GM19023 (cell line): ENCODE measurements at regions not wholly inside any gene's neighbourhood (a gene's known extent, or its start where the extent isn't known, plus 50 kb on each side); places are given as distances from the start of the nearest gene placed in this dataset.
"Not testable (repeated sequence)": the region's sequence is repeated elsewhere in the genome, so short reads cannot be mapped to it uniquely, and the experiment has no call there.

Experiments
- ATAC-seq: cut with Tn5 transposase; IDR thresholded peaks from one replicate; pipeline ENCODE4 v1.9.1; 2021; ENCODE audit warnings: mild to moderate bottlenecking, moderate library complexity; ENCODE audit not compliant: unreplicated experiment

DNA sequence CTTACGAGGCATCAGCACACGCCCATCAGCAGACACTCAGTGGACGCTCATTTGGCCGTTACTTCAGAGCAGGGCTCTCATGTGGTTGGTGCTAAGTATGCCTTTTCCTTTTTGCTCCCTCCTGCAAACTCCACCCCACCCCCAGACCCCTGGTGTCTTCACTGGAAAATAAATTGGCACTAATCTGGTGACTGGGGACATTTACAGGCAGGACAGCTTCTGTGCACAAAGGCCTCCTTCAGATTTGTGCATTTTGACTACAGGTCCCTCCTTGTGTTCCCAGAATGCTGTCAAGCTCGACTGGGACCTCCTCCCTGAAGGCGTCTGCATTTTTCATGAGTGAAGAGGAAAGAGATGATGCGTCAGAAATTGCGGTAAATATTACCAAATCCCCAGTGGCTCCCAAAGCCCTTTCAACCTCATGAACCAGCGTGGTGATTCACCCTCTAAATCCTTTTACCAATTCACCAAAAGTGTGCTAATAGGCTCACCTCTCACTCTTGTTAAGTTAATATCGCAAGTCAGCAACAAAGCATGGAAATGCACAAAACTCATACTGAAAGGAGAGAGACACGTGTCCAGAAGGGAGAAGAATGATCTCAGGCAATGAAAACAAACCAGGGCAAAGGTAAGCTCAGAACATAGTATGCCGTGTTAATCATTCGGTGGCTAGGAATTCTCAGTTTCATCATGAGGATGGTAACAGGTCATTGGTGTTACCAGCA lies 119.0 kb downstream of the NKX6-1 start:
- no peak for ATAC-seq

DNA sequence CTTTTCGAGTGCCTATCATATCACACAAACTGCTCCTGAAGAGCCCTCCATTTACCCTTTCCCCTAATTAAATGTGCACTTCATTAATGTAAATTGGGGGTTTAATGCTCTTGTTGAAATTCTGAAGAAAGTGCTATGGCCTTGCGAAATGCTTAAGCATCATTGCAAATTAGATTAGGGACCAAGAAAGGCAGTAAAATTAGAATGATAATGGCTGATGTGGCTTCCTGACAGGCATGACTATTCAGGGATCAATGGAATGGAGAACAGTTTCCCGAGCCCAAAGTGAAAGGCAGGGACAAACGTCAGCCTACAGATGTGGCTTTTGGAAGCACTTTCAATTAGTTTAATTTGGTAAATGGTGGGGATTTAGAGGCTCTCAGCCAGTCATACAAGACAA lies 120.1 kb downstream of the NKX6-1 start:
- ATAC-seq = no peak

DNA sequence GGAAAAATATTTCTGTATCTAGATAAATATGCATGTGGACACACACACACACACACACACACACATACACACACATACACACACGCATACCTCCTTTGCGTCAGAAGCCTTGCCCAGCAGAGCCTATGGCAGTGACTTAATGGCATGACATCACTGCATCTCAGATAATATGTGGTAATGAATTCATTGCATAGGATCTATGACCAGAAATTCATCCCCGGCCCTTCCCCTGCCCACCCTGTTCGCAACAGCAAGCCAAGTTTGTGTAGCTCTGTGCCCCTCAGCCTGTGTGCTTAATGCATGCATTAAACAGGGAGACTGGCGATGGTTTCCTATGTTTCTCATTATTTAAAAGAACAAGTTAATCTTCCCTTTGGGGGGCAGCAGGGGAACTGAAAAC lies 120.7 kb downstream of the NKX6-1 start:
- no peak for ATAC-seq

DNA sequence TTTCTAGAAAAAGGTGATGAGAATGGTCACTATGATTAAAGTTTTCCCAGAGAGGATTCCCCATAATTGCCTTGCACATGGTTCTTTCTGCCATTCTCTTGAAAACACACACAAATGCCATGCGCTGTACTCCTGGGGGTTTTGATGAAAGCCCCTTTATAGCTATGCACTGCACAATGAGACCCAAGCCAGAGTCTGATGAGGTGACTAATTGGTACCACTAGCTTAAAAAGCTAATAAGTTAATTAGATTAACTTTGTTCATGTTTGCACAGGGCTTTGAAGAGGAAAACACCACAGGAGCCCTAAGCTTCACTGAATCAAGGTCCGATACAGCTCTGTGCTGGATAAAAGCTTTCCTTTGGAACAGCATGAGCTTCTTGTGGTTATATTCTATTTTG lies 132.2 kb downstream of the NKX6-1 start:
- no peak for ATAC-seq

DNA sequence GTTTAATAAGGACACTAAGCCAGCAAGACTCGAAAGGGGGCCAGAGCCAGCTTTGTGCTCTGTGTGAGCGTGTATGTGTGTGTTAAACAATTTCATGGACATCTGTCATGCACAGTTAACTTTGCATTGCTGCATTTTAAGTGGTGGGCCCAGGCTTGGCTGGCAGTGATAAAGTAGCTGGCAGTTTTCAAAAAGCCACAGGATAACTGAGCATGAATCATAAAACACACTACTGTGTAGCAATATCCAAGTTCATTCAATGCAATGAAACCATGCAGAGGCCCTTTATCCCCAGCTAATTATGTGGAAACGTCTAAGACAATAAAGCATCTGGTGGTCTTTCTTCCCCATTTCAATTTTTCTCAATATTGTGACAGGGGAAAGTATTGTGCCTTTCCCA lies 132.9 kb downstream of the NKX6-1 start:
- no peak for ATAC-seq

DNA sequence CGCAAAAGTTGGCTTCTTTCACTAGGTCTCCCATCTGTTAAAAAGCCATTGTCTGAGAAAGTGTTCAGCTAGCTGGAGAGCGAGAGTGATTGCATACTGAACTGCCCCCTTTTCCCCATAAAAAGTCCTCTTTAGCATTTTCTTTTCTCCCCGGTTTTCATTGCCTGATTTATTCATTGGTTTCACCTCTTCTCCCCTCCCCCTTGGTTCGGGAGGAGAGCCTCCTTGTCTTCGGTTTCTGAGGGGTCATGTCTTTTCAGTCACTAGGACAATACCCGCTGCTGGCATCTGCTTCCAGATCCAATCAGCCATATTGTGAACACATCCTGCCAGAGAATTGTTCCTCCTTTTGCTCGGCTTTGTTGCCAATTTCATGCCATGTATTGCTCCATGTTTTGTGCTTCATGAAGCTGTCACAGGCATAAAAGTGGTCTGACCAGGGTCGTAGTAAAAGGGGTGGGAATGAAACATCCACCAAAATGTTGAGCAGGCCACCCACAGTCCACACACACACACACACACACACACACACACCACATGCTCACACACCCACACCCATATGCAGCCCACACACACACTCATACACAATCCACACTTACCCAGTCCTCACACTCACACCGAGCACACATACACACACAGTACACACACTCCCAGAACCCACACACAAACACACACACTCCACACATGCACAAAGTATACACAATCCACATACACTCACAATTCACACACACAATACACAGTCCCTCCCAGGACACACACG lies 136.0 kb downstream of the NKX6-1 start:
- ATAC-seq = no peak

DNA sequence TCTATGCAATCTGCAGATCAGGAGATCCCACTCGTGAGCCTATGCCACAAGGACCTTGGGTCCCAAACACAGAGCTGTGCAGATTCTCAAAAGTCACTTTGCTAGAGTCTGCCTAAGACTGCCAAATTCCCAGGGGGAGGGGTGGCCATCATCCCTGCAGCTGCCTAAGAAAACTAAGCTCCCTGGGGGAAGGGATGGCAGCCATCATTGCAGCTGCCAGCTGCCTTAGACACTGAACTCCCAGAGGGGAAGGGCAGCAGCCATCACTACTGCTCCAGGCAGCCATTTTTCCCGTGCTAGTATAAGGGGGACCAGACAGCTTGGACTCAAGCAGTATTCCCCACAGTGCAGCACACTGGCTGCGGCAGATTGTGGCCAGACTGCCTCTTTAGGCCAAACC lies 156.9 kb downstream of the NKX6-1 start:
- no peak for ATAC-seq

DNA sequence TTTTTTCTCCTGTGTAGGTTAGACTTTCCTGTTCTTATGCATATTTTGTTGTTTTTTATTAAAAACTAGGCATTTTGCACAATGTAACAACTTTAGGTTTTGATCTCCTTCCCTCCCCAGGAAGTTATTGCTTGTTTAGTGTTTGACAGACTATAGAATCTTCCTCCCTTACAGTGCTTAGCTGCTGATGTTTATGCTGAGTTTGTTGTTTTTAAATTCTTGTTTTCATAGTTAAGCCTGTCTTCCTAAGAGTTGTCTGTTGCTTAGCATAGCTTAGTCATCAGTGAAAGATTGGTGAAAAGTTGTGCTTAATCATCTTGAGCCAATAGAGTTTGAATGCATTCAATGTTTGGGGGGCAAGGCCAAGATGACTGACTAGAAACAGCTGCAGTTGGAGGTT lies 157.5 kb downstream of the NKX6-1 start:
- no peak for ATAC-seq

DNA sequence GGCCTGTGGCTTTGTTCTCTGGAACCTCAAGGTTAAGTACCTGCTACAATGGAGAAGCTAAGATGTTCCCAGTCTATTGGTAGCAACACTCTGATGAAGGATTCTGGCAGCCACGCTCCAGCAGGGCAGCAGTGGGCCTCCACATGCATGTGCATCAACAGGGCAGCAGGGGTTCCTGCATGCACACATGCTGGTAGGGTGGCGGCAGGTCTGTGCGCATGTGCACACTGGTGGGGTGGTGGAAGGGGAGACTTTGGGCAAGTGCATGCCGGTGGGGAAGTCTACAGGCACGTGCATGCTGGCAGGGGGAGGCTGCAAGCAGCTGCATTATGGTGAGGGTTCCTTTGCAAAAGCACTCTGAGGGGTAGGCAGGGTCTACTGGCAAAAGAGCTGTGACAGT lies 160.7 kb downstream of the NKX6-1 start:
- no peak for ATAC-seq

DNA sequence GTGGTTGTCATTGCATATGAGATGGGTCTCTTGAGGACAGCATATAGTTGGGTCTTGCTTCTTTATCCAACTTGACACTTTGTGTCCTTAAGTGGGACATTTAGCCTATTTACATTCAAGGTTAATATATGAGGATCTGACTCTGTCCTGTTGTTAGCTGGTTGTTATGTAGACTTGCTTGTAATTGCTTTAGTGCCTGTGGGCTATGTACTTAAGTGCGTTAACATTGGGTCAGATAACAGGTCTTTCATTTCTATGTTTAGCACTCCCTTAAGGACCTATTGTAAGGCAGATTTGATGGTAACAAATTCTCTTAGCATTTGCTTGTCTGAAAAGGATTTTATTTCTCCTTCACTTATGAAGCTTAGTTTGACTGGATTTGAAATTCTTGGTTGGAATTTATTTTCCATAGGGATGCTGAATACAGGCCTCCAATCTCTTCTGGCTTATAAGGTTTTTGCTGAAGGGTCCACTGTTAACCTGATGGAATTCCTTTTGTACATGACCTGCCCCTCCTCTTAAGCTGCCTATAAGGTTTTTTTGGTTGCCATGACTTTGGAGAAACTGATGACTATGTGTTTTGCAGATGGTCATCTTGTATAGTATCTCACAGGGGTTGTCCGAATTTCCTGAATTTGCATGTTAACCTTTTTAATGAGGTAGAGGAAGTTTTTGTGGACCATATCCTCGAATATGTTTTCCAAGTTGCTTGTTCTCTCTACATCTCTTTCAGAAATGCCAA lies 162.0 kb downstream of the NKX6-1 start:
- no peak for ATAC-seq

DNA sequence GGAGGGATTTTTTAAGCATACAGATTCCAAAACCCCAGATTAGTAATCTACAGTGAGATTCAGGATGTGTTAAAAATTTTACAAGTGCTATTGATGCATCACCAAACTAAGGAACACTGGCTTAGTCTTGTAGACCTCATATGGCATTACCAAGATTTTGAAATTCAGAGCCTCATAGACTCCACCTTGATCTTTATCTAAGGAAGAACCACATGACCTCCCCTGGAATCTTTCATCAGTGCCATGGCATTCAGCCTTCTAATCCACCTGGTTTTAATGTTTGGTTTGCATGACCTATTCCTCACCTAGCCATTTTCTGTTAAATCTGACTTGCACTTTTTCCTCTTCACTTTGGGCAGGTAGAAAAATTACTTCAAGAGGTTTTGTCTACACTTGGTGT lies 171.6 kb downstream of the NKX6-1 start:
- no peak for ATAC-seq

DNA sequence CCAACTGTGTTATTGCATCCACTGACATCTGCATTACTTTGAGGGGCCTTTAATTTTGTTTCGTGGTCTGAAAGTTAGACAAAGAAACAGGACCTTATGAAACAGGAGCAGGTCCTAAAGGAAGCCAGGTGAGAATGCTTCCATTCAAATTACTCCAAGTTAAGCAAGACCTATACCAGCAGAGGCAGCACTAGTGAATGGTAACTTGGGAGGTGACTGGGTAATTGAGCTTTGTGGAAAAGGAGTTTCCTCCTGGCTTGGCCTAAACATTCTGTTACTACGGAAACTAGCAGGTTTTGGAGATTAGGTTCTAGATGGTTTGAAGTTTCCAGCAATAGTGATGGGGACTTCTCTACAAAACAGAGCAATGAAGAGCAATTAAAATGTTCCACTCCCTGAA lies 173.5 kb downstream of the NKX6-1 start:
- ATAC-seq = no peak

DNA sequence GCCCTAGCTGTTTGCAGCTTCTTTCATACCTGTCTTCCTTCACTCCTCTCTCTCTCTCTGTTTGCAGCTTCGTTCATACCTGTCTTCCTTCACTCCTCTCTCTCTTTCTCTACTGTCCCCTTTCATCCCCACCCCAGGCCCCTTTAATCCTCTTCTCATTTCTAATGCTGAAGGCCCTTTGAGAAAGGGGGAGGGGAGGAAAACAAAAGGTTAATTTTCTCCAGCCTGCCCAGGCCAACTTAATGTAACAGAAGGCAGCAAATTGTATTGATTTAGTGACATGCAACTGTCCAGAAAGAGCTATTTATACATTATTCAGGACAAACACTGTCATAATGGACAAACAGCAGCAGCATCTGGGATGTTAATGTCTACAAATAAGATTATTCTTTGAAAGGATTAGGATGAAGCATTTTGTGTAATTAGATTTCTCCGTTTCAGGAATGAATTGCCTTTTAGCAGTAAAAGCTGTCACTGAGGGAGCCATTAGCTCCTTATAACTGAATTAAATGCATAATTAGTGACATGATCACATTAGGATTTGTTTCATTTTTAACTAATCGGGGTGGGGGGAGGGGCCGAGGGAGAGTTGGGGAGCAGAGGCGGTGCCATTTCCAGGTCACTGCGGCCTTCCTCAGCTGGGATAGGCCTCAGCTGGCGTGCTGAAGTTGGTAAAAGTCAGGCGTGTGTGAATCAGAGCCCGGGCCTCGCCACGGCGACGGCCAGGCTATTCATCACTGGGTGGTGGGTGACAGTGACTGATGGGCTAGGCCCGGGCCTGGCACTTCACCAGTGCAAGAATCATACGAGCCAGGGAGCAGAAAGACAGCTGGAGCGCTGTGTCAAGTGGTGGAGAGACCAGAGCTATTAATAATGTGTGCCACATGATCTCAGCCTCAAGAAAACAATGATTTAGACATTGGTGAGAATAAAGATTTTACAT lies 174.5 kb downstream of the NKX6-1 start:
- no peak for ATAC-seq

DNA sequence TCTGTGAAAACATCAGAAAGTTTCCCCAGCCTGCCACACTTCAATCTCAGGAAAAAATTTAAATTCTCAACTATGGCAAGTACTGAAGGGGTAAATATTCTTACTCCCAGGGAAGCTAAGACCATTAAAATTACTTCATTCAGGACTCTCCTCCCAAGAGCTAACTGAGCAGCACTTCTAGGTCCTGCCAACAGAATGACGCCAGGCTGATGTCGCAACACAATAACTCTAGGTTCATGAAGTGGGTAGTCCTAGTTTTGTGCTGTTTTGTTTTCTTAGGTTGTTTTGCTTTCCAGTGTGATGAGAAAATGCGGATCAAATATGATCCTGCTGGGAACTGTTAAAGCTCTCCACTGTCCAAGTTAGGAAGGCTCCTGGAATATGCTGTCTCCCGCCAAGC lies 180.0 kb downstream of the NKX6-1 start:
- ATAC-seq = no peak

DNA sequence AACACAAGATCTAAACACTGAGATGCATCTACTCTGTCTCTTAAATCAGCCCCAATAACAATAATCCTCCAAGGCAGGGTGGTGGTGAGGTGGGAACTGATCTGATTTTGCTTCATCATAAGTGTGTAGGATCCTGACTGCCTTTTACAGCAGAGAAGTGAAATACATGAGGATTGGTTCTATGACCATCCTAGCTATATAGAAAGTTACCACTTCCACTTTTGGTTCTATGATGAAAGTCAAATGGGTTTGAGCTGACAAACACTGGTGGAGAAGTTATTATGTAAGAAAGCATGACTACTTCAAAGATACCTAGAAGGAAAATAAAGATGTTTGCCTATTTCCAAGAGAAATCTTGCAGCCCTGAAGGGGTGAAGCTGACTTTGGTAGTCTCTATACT lies 181.6 kb downstream of the NKX6-1 start:
- no peak for ATAC-seq

DNA sequence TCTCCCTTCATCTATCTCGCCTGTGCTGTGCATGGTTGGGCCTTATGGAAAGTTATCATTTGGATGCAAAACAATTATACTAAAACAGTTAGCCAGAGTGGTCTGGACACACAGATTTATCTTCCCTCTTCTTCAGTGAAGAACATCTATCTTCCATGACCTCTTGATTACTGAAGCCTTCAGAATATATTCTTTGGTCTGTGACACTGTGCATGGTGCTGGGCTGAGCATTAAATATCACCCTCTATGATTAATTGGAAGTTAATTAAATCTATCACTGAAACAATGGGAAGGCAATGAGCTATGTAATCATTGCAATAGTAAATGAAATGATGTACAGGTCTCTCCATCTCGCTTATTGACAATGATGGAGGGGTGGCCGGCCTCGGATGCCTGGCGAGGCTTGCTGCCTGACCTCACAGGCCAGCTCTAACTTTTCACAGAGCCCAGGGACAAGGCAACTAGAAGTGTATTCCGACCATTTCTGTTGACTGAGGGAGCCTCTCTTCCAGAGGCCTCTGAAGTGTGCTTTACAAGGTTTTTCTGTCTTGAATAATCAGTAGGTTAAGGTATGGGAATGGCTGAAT lies 186.6 kb downstream of the NKX6-1 start:
- no peak for ATAC-seq

DNA sequence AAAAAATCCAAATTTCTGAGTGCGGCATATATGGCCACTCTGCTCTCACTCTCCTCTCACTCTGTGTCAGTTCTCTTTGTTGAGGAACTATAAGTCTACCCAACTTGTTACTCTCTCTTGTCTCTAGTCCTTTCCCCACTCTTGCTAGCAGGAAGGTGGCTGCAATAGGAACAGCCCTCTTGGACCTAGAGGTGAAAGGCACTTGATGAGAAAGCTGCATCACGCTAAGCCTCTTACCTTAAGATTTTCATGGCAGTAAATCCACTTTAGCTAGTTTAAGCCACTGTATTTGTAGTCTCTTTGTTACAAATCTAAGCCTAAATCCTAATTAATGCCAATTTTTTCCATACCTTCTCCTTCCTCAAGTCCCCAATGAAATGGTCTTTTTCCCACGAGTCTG lies 189.9 kb downstream of the NKX6-1 start:
- ATAC-seq = no peak

DNA sequence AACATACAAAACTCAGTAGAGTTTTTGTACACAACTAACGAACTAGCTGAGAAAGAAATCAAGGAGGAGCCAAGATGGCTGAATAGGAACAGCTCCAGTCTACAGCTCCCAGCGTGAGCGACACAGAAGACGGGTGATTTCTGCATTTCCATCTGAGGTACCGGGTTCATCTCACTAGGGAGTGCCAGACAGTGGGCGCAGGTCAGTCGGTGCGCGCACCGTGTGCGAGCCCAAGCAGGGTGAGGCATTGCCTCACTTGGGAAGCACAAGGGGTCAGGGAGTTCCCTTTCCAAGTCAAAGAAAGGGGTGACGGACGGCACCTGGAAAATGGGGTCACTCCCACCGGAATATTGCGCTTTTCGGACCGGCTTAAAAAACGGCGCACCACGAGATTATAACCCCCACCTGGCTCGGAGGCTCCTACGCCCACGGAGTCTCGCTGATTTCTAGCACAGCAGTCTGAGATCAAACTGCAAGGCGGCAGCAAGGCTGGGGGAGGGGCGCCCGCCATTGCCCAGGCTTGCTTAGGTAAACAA lies 200.3 kb downstream of the NKX6-1 start:
- ATAC-seq = not testable (repeated sequence)

DNA sequence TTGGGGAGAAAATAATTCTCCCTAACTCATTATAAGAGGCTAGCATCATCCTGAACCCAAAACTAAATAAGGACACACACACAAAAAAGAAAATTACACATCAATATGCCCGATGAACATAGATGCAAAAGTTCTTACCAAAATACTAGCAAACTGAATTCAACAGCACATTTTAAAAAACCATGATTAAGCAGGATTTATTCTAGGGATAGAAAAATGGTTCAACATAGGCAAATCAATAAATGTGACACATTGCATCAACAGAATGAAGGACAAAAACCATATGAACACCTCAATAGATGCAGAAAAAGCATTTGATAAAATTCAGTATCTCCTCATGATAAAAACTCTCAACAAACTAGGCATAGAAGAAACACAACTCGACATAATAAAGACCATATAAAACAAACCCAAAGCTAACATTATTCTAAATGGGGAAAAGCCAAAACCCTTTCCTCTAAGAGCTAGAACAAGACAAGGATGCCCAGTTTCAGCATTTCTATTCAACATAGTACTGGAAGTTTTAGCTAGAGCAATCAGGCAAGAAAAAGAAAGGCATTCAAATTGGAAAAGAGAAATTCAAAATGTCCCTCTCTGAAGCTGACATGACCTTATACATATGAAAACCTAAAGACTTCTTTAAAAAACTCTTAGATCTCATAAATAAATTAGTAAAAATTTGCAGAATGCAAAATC lies 200.9 kb downstream of the NKX6-1 start:
- no peak for ATAC-seq

DNA sequence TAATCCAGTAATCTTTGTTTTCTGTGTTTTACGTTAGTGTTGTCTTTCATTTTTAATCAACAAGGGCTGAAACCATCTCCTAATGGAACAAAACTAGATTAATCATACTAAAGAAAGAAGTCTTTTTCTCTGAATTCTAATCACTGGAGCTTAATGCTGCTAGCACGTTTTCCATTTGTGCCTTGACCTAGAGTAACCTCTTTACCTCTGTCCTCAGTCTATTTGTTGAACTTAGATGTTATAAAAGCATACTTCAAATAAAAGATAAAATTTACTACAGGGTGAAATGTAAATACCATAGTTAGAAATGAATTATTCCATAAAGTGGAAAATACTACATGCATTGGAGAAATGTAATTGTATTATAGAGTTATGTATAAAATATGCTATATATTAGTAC lies 207.1 kb downstream of the NKX6-1 start:
- ATAC-seq = no peak
